GM19023 (cell line): ENCODE measurements at regions not wholly inside any gene's neighbourhood (a gene's known extent, or its start where the extent isn't known, plus 50 kb on each side); places are given as distances from the start of the nearest gene placed in this dataset.

Experiments used
- ATAC-seq: cut with Tn5 transposase; IDR thresholded peaks from one replicate; pipeline ENCODE4 v1.9.1; 2021; ENCODE audit warnings: mild to moderate bottlenecking, moderate library complexity; ENCODE audit not compliant: unreplicated experiment

DNA sequence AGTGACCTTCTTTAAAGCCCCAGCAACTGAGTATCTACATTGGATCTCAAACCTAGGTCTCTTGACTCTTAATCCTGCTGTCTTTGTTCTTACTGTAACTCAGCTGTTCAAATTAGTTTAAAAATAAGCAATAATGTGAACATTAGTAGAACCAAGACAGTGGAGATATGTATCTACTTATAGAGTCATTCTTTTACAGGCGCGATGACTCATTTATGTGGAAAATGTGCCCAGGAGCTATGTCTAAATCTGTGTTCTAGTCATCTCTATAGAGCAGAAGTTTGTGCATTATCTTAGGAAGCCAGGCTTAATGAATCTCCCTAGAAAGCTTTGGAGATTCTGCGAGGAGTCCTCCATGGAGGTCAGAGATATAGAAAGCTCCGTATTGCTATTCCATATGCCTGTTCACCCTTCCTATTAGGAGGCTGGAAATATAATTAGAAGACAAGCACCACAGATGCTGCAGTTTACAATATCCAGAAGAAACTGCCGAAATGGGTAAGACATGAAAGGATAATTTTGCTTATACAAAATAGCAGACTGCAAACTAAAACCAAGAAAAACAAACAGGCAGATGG, 211.6 kb downstream of the TRIB2 start:
- no peak for ATAC-seq

DNA sequence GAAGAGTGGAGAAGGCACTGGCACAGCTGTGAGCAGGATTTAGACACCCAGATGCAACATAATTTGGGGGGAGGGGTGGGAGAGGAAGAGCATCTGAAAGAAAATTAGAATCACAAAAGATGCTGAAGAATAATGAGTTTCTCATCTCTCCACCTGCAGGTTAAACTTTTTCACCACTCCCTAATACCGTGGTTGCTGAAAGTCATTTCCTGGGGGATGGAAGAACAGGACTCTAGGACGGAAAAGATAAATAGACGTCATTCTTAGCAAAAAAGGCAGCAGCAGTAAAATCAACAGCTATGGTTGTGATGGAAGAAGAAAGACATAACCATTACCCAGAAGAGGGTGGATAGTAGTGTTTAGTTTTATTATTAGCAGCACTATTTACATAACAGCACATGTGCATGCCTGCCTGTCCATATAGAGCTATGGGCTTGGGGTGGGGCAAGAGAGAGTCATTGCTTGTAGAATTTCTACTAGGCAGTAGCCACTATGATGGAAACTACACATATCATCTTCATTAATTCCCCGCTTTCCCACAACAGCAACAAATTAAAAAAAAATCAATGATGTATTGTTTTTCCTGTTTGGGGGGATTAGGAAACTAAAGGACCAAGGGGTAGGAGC, 212.2 kb downstream of the TRIB2 start:
- no peak for ATAC-seq

DNA sequence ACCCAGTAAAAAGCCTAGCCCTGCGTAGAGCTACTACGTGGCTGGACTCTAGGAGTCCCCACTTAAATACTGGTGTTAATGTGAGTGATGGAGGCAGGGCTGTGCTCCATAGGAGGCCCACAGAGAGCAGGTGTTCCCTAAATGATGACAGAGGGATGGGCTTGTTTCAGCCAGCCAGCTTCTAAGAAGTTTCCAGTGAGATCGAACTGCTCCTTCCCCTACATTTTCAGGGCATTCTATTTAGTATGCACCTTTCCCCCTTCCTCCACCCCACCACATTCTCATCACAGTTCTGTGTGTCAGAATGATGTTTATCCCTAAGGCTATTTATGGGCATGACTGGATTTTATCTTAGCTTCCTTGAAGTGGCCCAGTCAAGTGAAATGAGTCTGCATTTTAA, 213.0 kb downstream of the TRIB2 start:
- ATAC-seq = no peak

DNA sequence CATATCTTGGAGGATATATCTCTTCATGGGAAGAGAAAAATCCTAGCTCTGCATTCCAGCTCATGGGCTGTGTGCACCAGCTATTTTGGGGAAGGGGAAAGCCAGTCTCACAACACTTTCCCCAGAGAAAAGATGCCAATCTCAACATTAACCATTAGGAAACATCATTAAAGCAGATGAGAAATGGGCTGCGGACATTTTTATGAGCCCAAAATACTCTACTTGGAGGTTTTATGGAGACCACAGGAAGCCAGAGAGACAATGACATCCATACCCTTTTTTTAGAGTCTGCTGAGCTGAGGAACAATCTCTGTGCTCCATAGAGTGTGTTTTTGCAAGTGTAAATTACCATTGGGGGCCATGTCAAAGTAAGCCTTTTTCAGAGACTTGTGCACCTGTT, 213.7 kb downstream of the TRIB2 start:
- ATAC-seq = no peak

DNA sequence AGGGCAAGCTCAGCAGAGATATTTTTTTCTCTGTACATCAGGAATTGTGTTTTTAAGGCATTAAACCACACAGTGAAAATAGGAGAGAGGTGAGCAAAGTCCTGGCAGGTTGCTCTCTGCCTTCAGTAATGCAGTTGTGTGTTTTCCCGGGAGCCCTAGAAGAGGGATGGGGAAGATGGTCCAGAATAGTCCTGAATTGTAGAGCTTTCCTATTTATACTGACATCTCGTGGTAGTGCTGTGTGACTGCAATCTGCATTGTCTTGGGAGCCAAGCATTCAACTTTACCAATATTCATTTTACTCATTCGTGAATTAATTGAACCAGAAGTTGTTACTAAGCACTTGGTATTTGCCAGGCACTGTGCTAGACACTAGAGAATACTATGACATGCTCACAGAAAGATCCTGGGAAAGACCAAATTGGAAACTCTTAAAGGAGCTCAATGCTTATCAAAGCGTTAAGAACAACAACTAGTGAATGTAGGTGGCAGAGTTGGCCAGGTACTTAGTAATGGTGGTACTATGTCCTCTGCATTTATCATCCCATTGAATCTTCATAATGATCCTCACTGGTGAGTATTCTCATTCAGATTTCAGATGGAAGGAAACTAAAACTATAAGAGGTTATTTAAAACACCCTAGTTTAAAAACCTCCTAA, 214.6 kb downstream of the TRIB2 start:
- ATAC-seq = no peak

DNA sequence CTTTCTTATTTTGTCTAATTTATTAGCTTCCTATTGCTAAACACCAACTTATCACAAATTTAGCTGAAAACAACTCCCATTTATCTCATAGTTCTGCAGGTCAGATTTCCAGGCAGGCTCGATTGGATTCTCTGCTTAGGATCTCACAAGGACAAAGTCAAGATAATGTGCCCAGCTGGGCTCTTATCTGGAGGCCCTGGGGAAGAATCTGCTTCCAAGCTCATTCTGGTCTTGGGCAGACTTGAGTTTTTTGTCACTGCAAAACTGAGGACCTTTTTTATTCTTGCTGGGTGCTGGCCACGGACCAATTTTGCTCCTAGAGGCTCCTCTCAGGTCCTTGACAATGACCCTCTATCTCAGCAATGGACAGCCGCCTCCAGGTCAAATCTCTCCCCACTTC, 215.5 kb downstream of the TRIB2 start:
- no peak for ATAC-seq

DNA sequence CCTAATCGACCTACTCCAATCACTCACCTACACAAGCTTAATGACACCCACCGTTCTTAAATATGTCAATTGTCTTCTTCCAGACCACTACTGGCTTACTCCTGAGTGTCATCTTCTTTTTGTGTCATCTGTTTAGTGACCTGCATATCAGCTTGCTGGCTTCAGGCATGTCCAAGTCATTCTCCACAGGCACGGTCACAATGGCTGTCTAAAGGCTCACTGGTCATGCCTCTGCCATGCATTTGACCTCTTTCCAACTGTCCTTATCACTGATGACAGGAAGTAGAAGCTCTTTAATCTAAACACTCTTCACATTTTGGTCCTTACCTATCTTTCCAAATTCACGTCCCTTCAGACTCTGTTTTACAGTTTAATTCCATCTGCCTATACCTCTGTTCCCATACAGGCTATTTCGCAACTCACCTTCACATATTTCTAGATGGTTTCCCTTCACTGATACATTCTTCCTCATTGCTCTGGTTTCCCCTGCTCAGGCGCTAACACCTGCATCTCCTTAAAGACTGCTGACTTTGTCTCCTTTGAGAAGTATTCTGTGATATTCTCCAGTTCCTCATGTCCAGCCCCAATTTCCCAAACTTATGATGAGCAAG, 217.5 kb downstream of the TRIB2 start:
- ATAC-seq = no peak

DNA sequence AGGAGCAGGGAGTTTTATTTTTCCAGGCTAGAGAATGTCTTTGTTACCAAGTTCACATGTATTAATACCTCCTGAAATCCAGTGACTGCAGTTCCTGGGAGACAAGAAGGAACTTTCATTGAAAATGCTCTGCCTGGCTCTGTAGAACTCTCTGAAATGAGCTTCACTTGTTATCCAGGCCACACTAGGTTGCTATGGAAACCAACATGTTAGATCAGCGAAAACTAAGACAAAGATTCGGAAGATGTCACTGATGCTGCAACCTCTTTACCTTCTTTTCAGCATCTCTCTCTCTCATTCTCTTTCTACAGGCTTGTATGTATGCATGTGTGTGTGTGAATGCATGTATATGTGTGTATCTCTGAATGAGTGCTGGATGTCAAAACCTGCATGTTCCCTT, 218.5 kb downstream of the TRIB2 start:
- no peak for ATAC-seq

DNA sequence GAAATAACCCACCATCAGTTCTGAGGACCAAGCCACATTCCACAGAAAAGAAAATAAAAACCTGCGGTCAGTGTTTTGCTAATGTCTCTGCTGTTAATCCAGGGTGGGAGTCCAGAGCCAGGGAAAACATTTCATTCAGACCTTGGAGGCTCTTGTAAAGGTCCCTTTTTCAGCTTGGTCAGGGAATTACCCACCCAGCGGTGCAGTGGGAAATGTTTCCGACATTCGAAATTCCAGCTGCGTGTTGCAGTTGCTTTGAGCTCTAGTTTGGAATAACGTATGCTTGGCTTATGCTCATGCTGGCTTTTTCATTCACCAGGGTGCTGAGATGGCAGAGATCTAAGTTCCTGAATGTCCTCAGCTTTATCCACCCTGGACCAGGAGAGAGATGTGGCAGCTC, 219.1 kb downstream of the TRIB2 start:
- ATAC-seq = no peak

DNA sequence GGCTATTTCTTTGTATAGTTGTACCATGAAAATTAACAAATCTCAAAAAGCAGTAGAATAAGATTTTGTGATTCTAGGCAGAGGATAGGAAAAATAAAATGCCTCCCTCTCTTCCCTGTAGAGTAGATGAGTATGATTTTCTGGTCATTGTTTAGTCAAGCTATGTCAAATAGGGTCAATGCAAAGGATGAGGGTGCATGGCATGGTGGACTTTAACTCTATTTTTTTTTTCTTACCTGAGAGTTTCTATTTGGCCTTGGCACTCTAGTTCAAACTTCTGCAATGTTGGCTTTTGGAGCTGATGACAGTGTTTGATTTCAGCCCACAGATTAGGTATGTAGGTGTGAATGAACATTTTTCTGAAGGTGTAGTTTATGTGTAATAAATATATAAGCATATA, 224.5 kb downstream of the TRIB2 start:
- no peak for ATAC-seq

DNA sequence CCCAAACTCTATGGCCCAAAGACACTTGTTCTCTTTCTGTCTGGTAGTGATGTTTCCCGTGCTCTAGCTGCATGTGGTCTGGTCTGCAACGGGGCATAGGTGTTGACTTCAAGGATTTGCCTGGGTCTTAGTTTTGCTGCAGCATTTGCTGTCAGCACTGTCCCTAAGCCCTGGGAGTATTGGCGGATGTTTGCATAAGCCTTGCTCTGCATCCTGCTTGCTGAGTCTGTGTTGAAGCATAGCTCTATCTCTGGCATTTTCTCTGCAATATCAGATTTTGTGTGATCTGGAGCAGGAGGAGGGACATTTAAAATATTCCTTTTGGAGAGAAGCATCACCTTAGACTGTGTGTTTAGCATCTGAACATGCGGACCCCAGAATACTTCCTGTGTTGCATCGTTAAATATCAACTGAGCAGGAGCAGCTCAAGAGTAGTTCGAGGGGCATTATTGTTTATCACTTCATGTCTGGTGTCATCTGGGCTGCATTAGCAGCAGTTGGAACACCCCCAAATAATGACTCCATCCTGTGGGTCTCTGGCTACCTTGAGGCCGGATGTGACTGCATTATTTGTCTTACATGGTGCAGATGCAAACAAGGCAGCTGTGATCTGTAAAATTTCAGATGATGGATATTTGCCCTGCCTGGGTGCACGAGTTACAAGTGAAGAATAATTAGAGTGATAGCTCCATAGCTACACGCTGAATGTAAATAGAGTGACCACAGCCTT, 231.7 kb downstream of the TRIB2 start:
- peak; percentile 10 for ATAC-seq

DNA sequence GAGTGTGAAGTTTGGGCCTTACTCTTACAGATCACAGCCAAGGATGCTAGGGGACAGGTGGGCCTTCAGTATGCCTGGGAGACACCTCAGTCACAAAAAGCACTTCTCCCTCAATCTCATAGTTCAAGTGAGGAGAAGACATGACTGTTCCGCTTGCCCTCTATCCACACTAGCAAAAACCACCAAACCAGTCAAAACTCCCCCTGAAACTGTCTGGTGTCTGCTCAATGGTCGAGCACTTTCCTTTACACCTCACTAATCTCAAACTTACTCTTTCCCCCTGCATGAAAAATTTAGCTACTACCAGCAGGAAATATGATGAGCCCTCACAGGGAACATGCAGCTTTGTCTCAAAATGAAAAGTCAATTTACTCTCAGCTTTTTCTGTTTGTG, 232.2 kb downstream of the TRIB2 start:
- peak; percentile 76 for ATAC-seq

DNA sequence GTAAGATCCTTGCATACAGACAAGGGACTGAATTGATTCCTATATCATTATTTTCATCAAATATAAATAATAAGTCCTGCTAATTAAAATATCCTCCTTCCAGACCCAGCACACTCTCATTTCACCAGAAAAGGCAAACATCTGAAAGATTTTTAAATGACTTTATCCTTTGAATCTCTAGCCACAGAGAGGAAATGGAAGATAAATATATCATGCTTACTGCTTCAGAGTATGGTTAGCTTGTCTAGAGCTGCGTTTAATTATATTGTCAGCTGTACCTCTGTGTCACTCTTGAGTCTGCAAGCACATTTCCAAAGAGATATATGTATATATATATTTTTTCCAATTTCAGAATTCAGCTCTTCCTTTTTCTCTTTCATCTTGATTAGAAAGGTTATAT, 232.7 kb downstream of the TRIB2 start:
- no peak for ATAC-seq

DNA sequence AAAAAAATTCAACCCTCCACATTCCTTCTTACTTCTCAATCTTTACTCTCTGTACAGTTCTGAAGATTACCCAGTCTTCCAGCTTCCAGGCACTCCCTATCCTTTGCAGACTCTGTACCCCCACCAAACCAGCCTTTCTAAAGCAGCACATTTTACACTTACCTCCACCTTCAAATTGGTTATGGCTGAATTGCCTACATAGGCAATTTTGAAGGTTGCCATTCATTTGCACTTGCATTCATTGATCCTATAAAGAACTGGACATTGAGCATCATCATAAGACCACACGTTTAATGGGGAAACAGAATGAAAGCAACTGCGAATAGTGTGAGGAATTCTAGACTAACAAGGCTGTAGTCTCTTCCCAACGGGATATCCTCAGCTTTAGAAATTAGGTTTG, 233.4 kb downstream of the TRIB2 start:
- no peak for ATAC-seq

DNA sequence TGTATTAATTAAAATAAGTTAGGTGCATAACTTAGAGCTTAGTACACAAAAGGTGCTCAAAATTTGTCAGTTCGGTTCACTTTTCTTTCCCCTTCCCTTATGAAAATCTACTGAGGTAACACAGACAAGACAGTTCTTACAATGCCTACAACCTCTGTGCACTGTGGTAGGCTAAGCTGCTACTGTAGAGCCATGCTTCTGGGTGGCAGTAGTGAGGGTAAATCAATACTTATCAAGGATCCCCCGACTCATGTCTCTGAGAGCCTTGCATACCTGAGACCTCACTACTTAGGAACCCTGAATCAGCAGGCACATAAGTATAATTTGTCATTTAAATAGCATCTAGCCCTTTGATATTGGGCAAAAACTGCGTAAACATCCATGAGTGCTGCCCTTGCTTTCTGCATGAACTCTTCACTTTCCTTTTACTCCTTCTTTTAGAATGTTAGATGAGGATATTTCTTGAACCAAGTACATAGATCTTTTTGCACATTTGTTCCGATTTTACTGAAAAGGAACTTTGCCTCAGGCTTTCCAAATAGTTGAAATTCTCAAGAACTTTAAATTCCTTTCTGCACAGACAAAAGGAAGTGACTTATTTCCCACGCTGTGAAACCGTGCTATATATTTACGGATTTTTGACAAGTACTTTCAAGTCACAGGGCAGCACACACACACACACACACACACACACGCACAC, 234.4 kb downstream of the TRIB2 start:
- no peak for ATAC-seq

DNA sequence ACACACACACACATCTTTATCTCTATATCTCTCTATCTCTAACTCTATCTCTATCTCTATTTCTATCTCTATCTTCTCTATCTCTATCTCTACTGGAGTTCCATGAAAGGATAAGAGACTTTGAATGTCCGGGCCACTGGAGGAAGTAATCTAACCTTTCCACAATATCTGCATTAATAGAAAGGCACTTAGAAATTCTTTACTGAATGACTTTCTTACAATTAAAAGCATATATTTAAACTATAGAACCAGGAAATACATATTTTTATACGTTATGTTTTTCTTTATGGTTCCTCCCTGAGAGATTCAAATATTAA, 234.9 kb downstream of the TRIB2 start:
- no peak for ATAC-seq

DNA sequence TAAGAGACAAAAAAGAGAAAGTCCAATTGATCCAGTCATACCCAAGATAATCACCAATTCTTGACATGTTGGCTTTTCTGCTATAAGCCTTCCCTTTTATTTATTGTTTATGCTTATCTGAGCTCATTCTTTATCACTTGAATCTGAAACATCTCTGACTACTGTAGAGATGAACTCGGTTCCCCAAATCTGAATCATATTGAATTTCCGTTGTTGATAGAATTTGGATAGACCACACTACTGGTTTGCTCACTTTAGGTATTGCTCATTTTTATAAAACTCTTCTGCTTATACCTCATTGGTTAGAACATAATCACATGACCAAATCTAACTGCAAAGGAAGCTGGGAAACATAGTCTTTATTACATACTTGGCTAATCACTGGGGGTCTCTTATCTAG, 236.9 kb downstream of the TRIB2 start:
- ATAC-seq = no peak

DNA sequence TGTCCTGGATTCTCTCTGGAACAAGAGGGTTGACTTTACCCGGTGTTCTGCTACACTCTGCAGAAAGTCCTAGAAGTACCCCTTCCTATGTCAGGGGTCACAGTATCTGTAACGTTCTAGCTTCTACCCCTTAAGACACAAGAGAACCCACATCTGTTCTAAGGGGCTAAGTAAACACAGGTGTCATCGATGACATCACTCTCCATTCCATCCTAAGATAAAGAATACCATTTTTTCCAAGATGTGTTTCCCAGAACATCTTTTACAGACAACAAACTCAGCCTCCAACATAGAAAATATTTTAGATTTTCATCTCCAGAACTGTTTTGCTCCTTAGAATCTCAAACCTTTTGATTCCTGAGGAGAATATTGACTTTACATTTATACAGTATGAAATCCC, 239.1 kb downstream of the TRIB2 start:
- ATAC-seq = no peak

DNA sequence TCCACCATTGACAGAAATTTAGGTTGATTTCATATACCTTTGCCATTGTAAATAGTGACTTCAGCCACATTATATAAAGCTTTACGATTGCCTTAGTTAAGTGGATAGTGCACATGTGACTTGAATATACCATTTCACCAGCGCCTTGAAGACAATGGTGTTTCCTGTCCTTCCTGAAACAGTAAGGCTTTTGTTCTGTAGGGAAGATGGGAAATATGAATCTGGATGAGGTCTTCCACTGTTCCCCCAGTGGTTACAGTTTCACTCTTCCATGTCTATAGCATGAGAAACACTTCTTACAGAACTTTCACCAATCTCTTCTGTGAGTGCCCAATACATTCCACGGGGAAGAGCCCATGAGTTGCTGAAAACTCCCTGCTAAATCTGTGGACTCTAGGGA, 240.5 kb downstream of the TRIB2 start:
- no peak for ATAC-seq

DNA sequence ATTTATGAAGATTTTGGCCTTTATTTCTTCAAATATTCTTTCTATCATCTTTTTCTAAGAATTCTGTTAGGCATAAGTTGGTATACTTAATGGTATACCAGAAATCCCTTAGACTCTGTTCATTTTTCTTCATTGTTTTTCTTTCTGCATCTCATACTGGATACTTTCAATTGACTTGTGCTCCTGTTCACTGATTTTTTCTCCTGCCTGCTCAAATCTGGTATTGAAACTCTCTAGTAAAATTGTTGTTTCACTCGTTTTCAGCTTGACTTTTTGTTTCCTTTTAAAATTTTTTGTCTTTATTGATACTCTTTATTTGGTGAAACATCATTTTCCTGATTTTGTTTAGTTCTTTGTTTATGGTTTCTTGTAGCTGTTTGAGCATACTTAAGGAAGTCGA, 243.2 kb downstream of the TRIB2 start:
- no peak for ATAC-seq

DNA sequence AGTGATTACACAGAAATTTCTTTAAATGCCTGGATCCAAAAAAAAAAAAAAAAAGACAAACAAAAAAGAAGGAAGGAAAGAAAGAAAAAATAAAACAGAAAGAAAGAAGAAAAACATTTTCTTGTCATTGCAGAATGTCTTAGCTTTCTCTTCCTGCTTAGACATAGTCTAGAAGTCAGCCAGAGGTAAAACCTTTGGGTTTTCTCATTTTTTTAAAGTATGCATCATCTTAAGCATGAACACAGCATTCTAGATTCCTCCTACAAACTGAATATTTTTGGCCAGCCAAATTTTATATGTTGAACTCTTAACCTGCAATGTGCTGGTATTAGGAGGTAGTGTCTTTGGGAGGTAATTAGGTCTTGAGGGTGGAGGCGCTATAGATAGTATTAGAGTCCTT, 243.9 kb downstream of the TRIB2 start:
- ATAC-seq = no peak
